Activated CD4-positive, alpha-beta T cell treated with anti-CD3 and anti-CD28 coated beads for 36 hours (primary cell): ENCODE measurements at regions not wholly inside any gene's neighbourhood (a gene's known extent, or its start where the extent isn't known, plus 50 kb on each side); places are given as distances from the start of the nearest gene placed in this dataset.
"Not testable (repeated sequence)": the region's sequence is repeated elsewhere in the genome, so short reads cannot be mapped to it uniquely, and the experiment has no call there.

ENCODE experiments used
- ATAC-seq: fragments of 200-7000 bp; cut with Tn5 transposase; one replicate; pipeline ENCODE4 v1.10.0; 2021; ENCODE audit warnings: mild to moderate bottlenecking, moderate library complexity
- CTCF ChIA-PET: fragments of 350-600 bp; sonication (Branson Sonifier 250); formaldehyde crosslinking; loops from one replicate; lab custom pipeline; 2021; ENCODE audit warnings: antibody characterized with exemption; lab: Charles Lee
- POLR2A ChIA-PET: fragments of 350-600 bp; sonication (Branson Sonifier 250); formaldehyde crosslinking; loops from one replicate; lab custom pipeline; 2021; ENCODE audit warnings: antibody characterized with exemption, inconsistent platforms; lab: Charles Lee
- DNase-seq: peaks from one replicate; pipeline ENCODE4 v3.0.0-alpha.2; 2020
- H3K27ac Mint-ChIP-seq: one replicate; pipeline ENCODE4 v1.8.0; 2021; ENCODE audit warnings: mixed read lengths
- H3K27me3 Mint-ChIP-seq: one replicate; pipeline ENCODE4 v1.8.0; 2021; ENCODE audit warnings: mixed read lengths
- H3K36me3 Mint-ChIP-seq: one replicate; pipeline ENCODE4 v1.8.0; 2021; ENCODE audit warnings: low read depth, mixed read lengths
- H3K4me1 Mint-ChIP-seq: one replicate; pipeline ENCODE4 v1.8.0; 2021; ENCODE audit warnings: mixed read lengths
- H3K4me3 Mint-ChIP-seq: one replicate; pipeline ENCODE4 v1.8.0; 2021; ENCODE audit warnings: mild to moderate bottlenecking, moderate library complexity, mixed read lengths
- H3K9me3 Mint-ChIP-seq: one replicate; pipeline ENCODE4 v1.8.0; 2021; ENCODE audit warnings: low read depth, mixed read lengths
- intact Hi-C, 2 experiments: fragments of 100-400 bp; cut with DNase I in 1 of 2; cut with micrococcal nuclease in 1 of 2; formaldehyde crosslinking; loops; one replicate each; pipeline versions ENCODE4 v1.14.2 to v1.15.1; 2022 to 2024; cut with DNase I, micrococcal nuclease

GRCh38 chr11:87812571-87813365 lies 362.5 kb downstream of the RAB38 start:
- DNase-seq (no peak), ATAC-seq (no peak)
- Mint-ChIP-seq H3K9me3 (no peaks in the 10 kb centered on the region), H3K27me3 (no peaks in the 10 kb centered on the region), H3K27ac (no peak overlapping the region), H3K36me3 (no peaks in the 10 kb centered on the region), H3K4me1 (no peaks in the 10 kb centered on the region), H3K4me3 (no peak overlapping the region)
- ChIA-PET CTCF (no interaction called here), POLR2A (no interaction called here)
- intact Hi-C loops: no loop called here

GRCh38 chr11:87810486-87810885 lies 364.8 kb downstream of the RAB38 start:
- Mint-ChIP-seq H3K4me1 (no peaks in the 10 kb centered on the region), H3K27ac (no peak overlapping the region), H3K4me3 (no peak overlapping the region), H3K27me3 (peaks cover 2% of the 10 kb centered on the region), H3K36me3 (no peaks in the 10 kb centered on the region), H3K9me3 (no peaks in the 10 kb centered on the region)
- POLR2A ChIA-PET: no interaction called here
- CTCF ChIA-PET: no interaction called here
- DNase-seq: no peak
- no peak for ATAC-seq
- intact Hi-C loops: no loop called here

- ATAC-seq (no peak), DNase-seq (no peak)
- Mint-ChIP-seq H3K27me3 (peaks cover 2% of the 10 kb centered on the region), H3K4me3 (no peak overlapping the region), H3K27ac (no peak overlapping the region), H3K36me3 (no peaks in the 10 kb centered on the region), H3K4me1 (no peaks in the 10 kb centered on the region), H3K9me3 (no peaks in the 10 kb centered on the region)
- CTCF ChIA-PET: no interaction called here
- intact Hi-C loops: no loop called here
- POLR2A ChIA-PET: no interaction called here
Observed at GRCh38 chr11:87809256-87809655, 366.0 kb downstream of the RAB38 start.

GRCh38 chr11:87804176-87804575 lies 371.1 kb downstream of the RAB38 start:
- ATAC-seq (no peak), DNase-seq (no peak)
- Mint-ChIP-seq H3K4me1 (no peaks in the 10 kb centered on the region), H3K9me3 (no peaks in the 10 kb centered on the region), H3K27me3 (peaks cover 4% of the 10 kb centered on the region), H3K4me3 (no peak overlapping the region), H3K36me3 (no peaks in the 10 kb centered on the region), H3K27ac (no peak overlapping the region)
- ChIA-PET CTCF (no interaction called here), POLR2A (no interaction called here)
- intact Hi-C loops: no loop called here

GRCh38 chr11:87803748-87804147 lies 371.5 kb downstream of the RAB38 start:
- H3K9me3 Mint-ChIP-seq: no peaks in the 10 kb centered on the region
- H3K4me1 Mint-ChIP-seq: no peaks in the 10 kb centered on the region
- ATAC-seq (no peak), DNase-seq (no peak)
- intact Hi-C loops: no loop called here
- no peak overlapping the region for H3K27ac Mint-ChIP-seq
- H3K36me3 Mint-ChIP-seq: no peaks in the 10 kb centered on the region
- H3K4me3 Mint-ChIP-seq: no peak overlapping the region
- ChIA-PET CTCF (no interaction called here), POLR2A (no interaction called here)
- H3K27me3 Mint-ChIP-seq: peaks cover 4% of the 10 kb centered on the region

- H3K36me3 Mint-ChIP-seq, H3K4me1 Mint-ChIP-seq, ATAC-seq, H3K27me3 Mint-ChIP-seq, H3K4me3 Mint-ChIP-seq, H3K27ac Mint-ChIP-seq, H3K9me3 Mint-ChIP-seq, DNase-seq, CTCF ChIA-PET, POLR2A ChIA-PET, intact Hi-C loops: not testable (repeated sequence)
Observed at GRCh38 chr11:87784862-87785261, 390.4 kb downstream of the RAB38 start.

- no peak overlapping the region for H3K4me3 Mint-ChIP-seq
- no peak for ATAC-seq
- POLR2A ChIA-PET: no interaction called here
Observed at GRCh38 chr11:87780068-87780413, 395.2 kb downstream of the RAB38 start.

GRCh38 chr11:87779276-87780067 lies 395.8 kb downstream of the RAB38 start:
- ChIA-PET CTCF (interaction anchor here (1.4 kb wide), 1 partner anchor 411 kb away, joined by 3 read pairs; no protein-coding TSS in a partner anchor), POLR2A (no interaction called here)
- Mint-ChIP-seq H3K4me1 (no peaks in the 10 kb centered on the region), H3K27me3 (no peaks in the 10 kb centered on the region), H3K4me3 (no peak overlapping the region), H3K9me3 (no peaks in the 10 kb centered on the region), H3K36me3 (no peaks in the 10 kb centered on the region), H3K27ac (no peak overlapping the region)
- no peak for DNase-seq
- no peak for ATAC-seq
- intact Hi-C loops: no loop called here

More at GRCh38 chr11:87780068-87780413, 395.2 kb downstream of the RAB38 start:
- no peaks in the 10 kb centered on the region for H3K4me1 Mint-ChIP-seq
- H3K36me3 Mint-ChIP-seq: no peaks in the 10 kb centered on the region
- no peak for DNase-seq
- intact Hi-C loops: no loop called here
- H3K27ac Mint-ChIP-seq: no peak overlapping the region
- no peaks in the 10 kb centered on the region for H3K27me3 Mint-ChIP-seq
- CTCF ChIA-PET: no interaction called here
- H3K9me3 Mint-ChIP-seq: no peaks in the 10 kb centered on the region

- ChIA-PET CTCF (interaction anchor here (1.4 kb wide), 1 partner anchor 410 kb away, joined by 3 read pairs; no protein-coding TSS in a partner anchor), POLR2A (no interaction called here)
- no peak for ATAC-seq
- Mint-ChIP-seq H3K27me3 (no peaks in the 10 kb centered on the region), H3K4me1 (no peaks in the 10 kb centered on the region), H3K27ac (no peak overlapping the region), H3K9me3 (no peaks in the 10 kb centered on the region), H3K4me3 (no peak overlapping the region), H3K36me3 (no peaks in the 10 kb centered on the region)
- intact Hi-C loops: no loop called here
- no peak for DNase-seq
Observed at GRCh38 chr11:87778357-87778756, 396.9 kb downstream of the RAB38 start.

GRCh38 chr11:87775036-87775435 lies 400.2 kb downstream of the RAB38 start:
- no peaks in the 10 kb centered on the region for H3K36me3 Mint-ChIP-seq
- no peaks in the 10 kb centered on the region for H3K27me3 Mint-ChIP-seq
- ChIA-PET CTCF (no interaction called here), POLR2A (no interaction called here)
- H3K4me3 Mint-ChIP-seq: no peak overlapping the region
- intact Hi-C loops: no loop called here
- H3K4me1 Mint-ChIP-seq: no peaks in the 10 kb centered on the region
- no peaks in the 10 kb centered on the region for H3K9me3 Mint-ChIP-seq
- no peak for DNase-seq
- H3K27ac Mint-ChIP-seq: no peak overlapping the region
- ATAC-seq: no peak

- Mint-ChIP-seq H3K4me1 (no peaks in the 10 kb centered on the region), H3K36me3 (no peaks in the 10 kb centered on the region), H3K27me3 (no peaks in the 10 kb centered on the region), H3K27ac (no peak overlapping the region), H3K4me3 (no peak overlapping the region), H3K9me3 (no peaks in the 10 kb centered on the region)
- intact Hi-C loops: loop anchor here in 1 of 2 experiments (5.0 kb wide), 1 partner anchor 48 kb away; no protein-coding TSS in a partner anchor
- DNase-seq (no peak), ATAC-seq (no peak)
- CTCF ChIA-PET: no interaction called here
- POLR2A ChIA-PET: no interaction called here
Observed at GRCh38 chr11:87769661-87770060, 405.6 kb downstream of the RAB38 start.

- no peaks in the 10 kb centered on the region for H3K27me3 Mint-ChIP-seq
- ATAC-seq (no peak), DNase-seq (no peak)
- H3K4me3 Mint-ChIP-seq: no peak overlapping the region
- POLR2A ChIA-PET: no interaction called here
- CTCF ChIA-PET: no interaction called here
- intact Hi-C loops: loop anchor here in 1 of 2 experiments (5.0 kb wide), 1 partner anchor 50 kb away; no protein-coding TSS in a partner anchor
- no peaks in the 10 kb centered on the region for H3K4me1 Mint-ChIP-seq
- peaks cover 2% of the 10 kb centered on the region for H3K9me3 Mint-ChIP-seq
- H3K27ac Mint-ChIP-seq: no peak overlapping the region
- H3K36me3 Mint-ChIP-seq: no peaks in the 10 kb centered on the region
Observed at GRCh38 chr11:87767615-87768014, 407.6 kb downstream of the RAB38 start.
